Mesothelial cell of epicardium (in vitro differentiated cells): ENCODE measurements at regions not wholly inside any gene's neighbourhood (a gene's known extent, or its start where the extent isn't known, plus 50 kb on each side); places are given as distances from the start of the nearest gene placed in this dataset. TPM values are rescaled to one million over a fixed set of nuclear protein-coding genes. Genes with fewer than 3 reads are reported as not detected.

Source experiments
- DNase-seq, 2 experiments: peaks; one replicate each; pipeline ENCODE4 v3.0.0; 2021; ENCODE audit warnings: low spot score in 2 of 2; ENCODE audit not compliant: unreplicated experiment in 2 of 2
- H3K27ac Mint-ChIP-seq: 2 replicates; pipeline ENCODE4 v1.8.0; 2021; ENCODE audit warnings: mixed read lengths
- H3K27me3 Mint-ChIP-seq: 2 replicates; pipeline ENCODE4 v1.8.0; 2021; ENCODE audit warnings: low read depth, mixed read lengths
- H3K36me3 Mint-ChIP-seq: 2 replicates; pipeline ENCODE4 v1.8.0; 2021; ENCODE audit warnings: mixed read lengths
- H3K4me1 Mint-ChIP-seq: 2 replicates; pipeline ENCODE4 v1.8.0; 2021; ENCODE audit warnings: mixed read lengths
- H3K4me3 Mint-ChIP-seq: 2 replicates; pipeline ENCODE4 v1.8.0; 2021; ENCODE audit warnings: mild to moderate bottlenecking, moderate library complexity, mixed read lengths
- H3K9me3 Mint-ChIP-seq: 2 replicates; pipeline ENCODE4 v1.8.0; 2021; ENCODE audit warnings: mixed read lengths
- CTCF ChIP-seq: fragments of 200-600 bp; sonication (generic); IDR thresholded peaks from one replicate; pipeline ENCODE4 v1.5.0; 2021; ENCODE audit warnings: antibody characterized with exemption; ENCODE audit not compliant: unreplicated experiment
- microRNA-seq: library from miRNA; unstranded; fragments of <30 nt; microRNA quantifications from one replicate; pipeline ENCODE4 v1.2.0, GENCODE V29; 2021; ENCODE audit warnings: inconsistent platforms, mixed read lengths

- Mint-ChIP-seq H3K36me3 (no peaks in the 10 kb centered on the region), H3K4me1 (peaks cover 22% of the 10 kb centered on the region), H3K4me3 (no peak overlapping the region), H3K9me3 (no peaks in the 10 kb centered on the region), H3K27me3 (no peaks in the 10 kb centered on the region), H3K27ac (no peak overlapping the region)
- no peak for TF ChIP-seq CTCF
- no peak for DNase-seq
These were observed 54.1 kb upstream of the F3 start for GRCh38 chr1:94595658-94596057.

DNA sequence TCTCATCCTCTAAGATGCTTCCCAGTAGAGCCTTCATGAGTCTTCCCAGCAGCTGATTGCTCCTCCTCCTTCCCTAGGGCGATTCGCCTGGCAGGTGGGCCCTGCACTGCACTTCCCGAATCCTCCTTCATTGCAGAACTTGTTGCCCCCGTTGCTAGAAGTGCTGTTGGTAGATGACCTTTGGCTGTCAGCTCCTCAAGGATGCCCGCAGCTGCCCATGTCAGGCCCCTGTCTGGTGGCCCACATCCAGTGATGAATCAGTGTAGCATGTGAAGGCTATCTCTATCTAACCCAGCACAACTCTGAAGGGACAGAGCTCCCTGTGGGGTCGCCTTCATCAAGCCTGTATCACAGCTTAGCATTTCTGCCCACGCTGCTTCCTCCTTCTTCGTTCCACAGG is 52.1 kb upstream of the F3 start:
- Mint-ChIP-seq H3K27me3 (no peaks in the 10 kb centered on the region), H3K27ac (no peak overlapping the region), H3K4me1 (peaks cover 39% of the 10 kb centered on the region), H3K4me3 (no peak overlapping the region), H3K9me3 (no peaks in the 10 kb centered on the region), H3K36me3 (no peaks in the 10 kb centered on the region)
- no peak for TF ChIP-seq CTCF
- DNase-seq = no peak

- TF ChIP-seq CTCF = no peak
- no peak overlapping the region for H3K4me3 Mint-ChIP-seq
- H3K27ac Mint-ChIP-seq = no peak overlapping the region
- H3K27me3 Mint-ChIP-seq = no peaks in the 10 kb centered on the region
- H3K9me3 Mint-ChIP-seq = no peaks in the 10 kb centered on the region
- no peak for DNase-seq
- H3K36me3 Mint-ChIP-seq = no peaks in the 10 kb centered on the region
- peaks cover 45% of the 10 kb centered on the region for H3K4me1 Mint-ChIP-seq
These were observed 51.0 kb upstream of the F3 start for GRCh38 chr1:94592571-94592920.

DNA sequence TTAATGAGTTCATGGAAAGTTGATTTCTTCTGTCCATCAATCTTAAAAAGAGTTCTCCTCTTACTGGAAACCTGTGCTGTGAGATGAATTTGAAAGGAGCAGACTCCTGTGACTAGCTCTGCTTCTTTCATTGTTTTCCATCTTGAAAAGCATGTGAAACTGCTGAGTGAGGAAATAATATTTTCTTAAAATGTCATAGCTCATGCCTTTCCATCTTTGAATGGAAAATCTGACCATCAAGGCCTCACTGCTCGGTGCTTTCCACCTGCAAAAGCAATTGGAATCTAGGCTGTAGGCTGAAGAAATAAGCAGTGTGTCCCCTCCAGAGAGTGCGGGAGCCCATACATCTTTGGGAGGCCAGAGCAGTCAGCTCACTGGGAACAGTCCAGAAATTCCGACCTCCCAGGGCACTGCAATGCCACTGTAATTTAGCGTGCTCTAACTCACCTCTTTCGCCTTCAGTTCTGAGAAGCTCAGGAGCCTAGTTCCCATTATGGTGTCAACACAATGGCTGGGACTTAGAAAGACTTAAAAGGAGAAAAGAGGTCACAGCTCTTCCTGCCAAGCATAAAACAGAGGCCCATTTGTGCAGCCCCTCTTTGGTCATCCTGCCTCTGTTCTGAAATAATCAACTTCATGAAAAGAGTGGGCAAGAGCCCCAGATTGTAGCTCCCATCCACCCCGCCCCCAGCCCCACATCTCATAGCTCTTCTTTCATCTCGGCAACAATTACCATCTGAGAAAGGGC is 50.4 kb upstream of the F3 start:
- Mint-ChIP-seq H3K4me3 (no peak overlapping the region), H3K9me3 (no peaks in the 10 kb centered on the region), H3K36me3 (no peaks in the 10 kb centered on the region), H3K27ac (peak overlapping the region; percentile 53), H3K4me1 (peaks cover 50% of the 10 kb centered on the region), H3K27me3 (no peaks in the 10 kb centered on the region)
- DNase-seq = no peak
- TF ChIP-seq CTCF = no peak

Small RNA genes in the stretch of these regions (microRNA-seq; reads per million reads assigned to microRNA genes)
- gene MIR378G = not detected
